HG02938 (cell line): ENCODE measurements at regions not wholly inside any gene's neighbourhood (a gene's known extent, or its start where the extent isn't known, plus 50 kb on each side); places are given as distances from the start of the nearest gene placed in this dataset.
A peak's percentile ranks its signal among the peaks of the same experiment; 100 is the strongest.

Experiments used
- ATAC-seq: cut with Tn5 transposase; IDR thresholded peaks from one replicate; pipeline ENCODE4 v1.9.1; 2021; ENCODE audit warnings: mild to moderate bottlenecking, moderate library complexity; ENCODE audit not compliant: unreplicated experiment

DNA sequence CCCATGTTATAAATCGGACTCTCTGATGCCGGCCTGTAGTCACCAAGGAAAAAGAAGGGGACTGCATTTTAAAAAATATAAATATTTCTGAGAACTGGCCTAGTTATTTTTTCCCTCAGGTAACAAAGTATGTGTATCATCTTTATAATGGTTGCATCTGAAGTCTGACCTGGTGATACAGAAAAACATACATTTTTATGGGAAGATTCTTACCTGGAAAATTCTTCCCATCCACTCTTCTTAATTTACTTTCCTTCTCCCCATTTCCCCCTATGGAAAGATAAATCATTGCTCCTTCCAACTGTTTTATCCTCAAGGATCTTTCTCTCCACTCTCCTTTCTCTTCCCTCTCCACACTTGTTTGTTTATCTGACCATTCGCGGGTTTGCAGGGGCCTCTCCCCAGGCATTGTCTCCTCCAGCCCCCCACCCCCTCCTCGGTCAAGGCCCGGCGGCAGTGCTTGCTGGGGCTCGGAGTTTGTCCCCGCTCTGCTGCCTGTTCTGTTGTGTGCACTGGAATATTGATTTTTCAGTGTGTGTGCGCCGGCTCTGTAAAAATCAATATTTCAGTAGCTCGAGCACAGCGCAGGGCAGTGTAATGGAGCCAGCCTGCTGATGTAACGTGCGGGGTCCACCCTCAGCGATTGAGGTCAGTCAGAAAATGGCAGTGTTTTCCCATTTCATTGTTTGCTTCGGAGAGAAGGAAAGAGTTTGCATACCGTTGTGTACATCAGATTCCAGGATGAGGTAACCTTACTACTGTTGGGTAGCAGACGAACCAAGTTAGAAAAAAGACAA, 199.5 kb upstream of the NFE2L3 start:
- no peak for ATAC-seq

DNA sequence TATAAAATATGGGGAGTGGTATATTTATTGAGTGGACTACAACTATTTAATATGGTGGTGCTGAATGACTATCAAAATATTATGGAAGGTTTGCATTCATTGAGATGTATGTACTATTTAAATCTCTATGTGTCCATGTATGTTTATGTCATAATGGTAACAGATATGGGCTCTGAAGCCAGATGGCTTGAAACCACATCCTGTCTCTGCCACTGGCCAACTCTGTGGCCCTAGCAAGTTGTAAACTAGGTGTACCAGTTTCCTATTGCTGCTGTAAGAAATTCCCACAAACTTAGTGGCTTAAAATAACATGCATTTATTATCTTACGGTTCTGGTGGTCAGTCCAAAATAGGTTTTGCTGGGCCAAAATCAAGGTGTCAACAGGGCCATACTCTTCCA, 198.1 kb upstream of the NFE2L3 start:
- ATAC-seq, result no peak

DNA sequence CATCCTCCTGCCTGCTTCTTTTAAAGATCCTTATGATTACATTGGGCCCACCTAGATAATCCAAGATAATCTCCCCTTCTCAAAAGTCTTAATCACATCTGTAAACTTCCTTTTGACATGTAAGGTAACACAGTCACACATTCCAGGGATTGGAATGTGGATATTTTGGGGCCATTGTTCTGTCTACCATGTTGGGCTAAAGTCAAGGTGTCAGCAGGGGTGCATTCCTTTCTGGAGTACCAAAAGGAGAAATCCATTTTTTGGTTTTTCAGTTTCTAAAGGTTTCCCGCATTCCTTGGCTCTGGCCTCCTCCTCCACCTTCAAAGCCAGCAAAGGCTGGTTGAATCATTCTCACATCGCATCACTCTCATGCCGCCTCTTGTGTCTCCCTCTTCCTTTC, 197.6 kb upstream of the NFE2L3 start:
- no peak for ATAC-seq

DNA sequence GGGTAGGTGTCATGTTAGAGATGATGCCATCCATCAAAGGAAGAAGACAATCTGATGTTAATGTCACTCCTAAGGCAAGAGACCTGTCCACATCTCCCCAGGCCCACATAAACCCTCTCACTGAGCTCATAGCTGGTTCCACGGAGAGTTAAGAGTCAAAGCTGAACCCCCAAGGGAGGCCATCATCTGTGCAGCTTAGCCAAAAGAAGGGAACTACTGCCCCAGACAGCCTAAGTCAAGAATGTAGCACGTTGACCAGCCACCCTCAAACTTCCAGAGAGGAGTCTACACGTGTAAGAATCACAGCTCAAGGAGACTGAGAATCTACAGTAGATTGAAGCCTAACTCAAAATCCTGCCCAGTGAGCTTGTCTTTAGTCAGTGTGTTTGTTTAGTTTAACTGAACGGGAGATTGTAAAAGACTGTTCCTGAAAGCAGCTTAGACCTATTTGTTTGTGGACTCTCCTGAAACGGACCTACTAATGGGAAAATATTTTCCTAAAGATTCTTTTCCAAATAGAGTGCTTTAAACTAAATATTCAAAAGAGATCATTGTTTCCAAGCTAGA, 192.7 kb upstream of the NFE2L3 start:
- no peak for ATAC-seq

DNA sequence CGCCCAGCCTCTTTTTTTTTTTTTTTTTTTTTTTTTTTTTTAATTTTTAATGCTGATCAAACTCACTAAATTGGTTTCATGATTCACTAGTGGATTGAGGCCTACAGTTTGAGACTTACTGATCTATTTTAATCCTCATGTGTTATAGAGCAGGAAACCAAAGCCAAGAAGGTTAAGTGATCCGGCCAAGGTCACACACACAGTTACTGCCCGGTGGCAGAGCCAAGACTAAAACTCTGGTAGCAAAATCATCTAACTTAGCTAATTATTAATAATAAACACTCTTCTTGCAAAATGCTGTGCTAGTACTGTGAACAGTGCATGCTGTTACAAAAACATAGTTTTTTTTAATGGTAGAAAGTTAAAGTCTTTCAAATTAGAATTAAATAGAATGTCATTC, 188.3 kb upstream of the NFE2L3 start:
- ATAC-seq, result no peak

DNA sequence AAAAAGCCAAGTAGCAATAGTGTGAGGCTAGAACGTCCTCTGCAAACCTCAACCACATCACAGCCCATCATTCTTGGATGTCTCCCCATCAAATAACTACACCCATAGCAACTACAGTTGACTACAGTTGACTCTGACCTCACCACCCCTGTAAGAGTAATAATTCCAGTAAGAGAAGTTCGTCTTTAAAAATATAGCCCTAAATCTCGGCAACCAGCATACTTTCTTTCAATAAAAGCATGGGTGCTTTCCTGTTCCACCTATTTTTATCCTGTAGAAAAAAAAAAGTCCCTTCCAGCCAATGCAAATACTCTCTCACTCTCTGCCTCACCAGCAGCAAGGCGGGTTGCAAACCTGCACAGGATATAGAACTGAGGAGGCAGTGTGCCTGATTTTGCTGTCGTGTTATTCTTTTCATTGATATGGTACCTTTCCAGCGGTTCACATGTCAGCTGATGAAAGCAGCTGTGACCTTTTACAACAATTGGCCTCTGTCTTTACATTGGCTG, 187.5 kb upstream of the NFE2L3 start:
- ATAC-seq, result peak; percentile 25

DNA sequence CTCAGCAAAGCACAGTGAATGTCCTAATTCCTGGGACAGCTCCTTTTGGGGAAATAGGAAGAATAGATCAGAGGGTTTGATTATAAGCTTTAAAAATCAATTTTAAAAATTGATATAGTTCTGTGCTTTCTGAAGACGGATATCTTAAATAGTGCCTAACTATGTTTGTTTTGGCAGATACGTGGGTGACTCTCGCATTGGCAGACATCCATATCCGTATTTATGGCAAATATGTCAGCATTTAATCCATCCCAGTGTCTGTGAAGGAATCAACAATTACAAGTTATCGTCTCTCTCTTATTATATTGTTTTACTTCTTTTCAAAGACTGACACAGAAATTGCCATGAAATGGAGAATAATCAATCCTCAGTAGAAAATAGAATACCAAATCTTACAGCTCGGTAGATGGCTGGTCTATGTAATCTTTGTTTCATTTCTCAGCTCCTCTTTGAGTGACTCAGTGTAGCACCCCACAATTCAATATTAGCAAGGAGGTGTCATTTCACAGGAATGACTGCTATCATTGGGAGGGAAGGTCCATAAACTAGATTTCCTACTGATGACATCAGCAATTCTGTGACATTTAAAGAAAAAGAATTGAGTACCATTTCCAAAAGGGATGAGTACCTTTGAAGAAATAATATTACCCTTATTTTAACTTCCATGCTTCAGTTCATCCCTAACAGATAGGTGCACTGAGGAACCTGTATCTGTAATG, 186.4 kb upstream of the NFE2L3 start:
- ATAC-seq, result no peak

DNA sequence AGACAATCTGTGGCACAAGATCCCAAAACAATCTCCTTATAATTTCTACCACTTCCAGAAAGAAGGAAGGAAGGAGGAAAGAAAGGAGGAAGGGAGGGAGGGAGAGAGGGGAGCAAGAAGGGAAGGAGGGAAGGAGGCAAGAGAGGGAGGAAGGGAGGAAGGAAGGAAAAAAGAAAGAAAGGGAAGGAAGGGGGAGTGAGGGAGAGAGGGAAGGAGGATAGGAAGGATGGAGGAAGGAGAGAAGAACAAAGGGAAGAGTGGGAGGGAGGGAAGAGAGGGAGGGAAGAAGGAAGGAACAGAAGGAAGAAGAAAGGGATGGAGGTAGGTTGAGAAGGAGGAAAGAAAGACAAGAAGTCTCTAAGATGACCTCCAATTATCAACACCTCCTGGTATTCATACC, 185.5 kb upstream of the NFE2L3 start:
- ATAC-seq, result no peak

DNA sequence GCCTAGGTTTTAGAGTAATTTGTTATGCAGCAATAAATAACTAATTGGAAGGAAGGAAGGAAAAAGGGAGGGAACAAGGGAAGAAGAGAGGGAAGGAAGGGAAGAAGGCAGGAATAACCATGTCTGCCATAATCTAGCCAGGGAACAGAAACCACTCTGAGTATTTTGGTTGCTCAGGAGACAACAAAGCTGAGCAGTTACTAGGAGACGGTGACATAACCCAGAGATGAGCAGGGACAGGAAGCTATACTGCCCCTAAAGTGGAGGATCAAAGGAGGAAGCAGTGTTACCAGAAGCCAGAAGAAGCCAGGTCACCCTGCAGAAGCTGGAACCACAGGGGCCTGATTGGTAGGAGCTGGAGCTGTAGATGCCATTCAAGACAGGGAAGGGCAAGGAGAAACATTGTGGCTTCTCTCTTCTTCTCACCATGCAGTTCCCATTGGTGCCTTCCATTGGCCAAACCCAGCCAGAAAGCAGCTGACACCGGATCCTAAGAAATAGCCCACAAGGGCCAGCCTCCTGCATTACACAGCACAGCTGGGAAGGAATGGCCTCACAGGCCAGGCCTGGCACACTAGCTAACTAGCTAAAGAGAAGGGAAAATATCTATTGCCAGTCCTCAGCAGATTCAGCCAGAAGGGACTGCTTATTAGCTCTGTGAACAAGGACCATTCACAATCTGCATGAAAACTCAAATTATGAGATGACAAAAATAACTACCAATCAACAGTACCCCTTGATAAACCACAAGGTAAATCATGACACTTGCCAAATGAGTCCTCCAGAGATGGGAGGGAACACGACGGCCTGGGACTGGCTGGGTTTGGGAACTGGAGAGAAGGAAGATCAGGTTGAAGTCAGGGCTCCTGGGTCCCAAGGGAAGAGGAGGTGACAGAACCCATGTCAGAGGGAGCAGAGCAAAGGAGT, 184.5 kb upstream of the NFE2L3 start:
- ATAC-seq, result peak; percentile 38

DNA sequence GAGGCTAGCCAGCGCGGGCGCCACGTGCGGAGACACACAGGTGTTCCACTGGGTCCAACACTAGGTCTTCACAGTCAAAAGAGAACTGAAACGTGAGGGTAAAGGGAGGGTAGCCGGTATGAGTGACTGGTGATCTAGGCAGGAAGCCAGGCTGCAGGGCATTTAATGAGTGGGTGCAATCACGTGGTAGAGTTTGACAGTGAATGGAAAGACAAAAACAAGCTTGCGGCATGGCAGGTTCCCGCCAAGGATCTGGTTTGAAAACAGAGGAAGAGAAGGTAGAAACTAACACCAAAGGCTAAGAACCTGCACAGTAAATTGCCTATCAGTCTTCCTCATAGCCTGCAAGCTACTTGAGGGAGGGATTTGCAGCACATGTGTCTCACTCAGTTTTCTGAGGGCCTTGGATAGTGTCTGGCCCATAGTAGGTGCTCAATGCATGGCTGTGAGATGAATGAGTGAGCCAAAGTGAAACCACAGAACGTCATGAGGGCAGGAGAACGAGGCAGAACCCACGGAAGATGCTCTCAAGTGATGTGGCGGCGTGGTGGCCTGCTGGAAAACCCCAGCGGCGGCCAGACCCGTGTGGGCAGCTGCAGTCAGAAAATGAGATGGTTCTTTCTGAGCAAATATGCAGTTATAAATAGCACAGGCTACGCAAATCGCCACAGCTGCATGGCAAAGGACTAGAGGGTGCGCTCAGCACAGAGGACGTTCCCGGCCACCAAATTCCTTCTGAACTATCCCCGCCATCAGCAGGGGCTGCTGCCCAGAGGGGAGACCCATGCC, 183.6 kb upstream of the NFE2L3 start:
- ATAC-seq, result peak; percentile 63

DNA sequence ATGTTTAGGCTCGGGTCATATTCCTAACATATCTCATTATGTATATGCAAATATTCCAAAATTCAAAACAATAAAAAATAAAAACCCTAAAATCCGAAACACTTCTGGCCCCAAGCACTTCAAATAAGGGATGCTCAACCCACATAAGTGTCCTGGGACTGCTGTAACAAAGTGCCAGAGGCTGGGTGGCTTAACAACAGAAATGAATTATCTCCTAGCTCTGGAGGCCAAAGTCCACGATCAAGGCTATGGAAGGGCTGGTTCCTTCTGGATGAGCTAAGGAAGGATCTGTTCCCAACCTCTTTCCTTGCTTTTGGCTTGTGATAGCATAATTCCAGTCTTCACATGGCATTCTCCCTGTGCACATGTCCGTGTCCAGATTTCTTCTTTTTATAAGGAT, 181.6 kb upstream of the NFE2L3 start:
- no peak for ATAC-seq

DNA sequence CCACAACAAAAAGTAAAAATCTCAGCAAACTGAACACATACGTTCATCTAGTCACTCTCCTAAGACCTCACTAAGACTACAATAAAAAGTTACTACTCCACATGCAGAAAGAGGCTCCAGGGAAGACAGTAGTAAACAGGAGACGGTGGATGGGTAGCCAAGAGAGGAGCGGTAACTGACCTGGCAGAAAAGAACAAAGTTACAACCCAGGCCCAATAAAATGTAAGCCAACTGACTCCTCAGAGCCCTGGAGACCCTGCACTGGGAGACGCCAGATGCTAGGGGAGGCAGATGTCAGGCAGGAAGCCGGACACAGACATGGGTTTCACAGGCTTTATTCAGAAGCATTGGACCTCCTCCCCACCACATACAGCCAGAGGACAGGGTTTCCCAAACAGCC, 181.1 kb upstream of the NFE2L3 start:
- ATAC-seq, result no peak

DNA sequence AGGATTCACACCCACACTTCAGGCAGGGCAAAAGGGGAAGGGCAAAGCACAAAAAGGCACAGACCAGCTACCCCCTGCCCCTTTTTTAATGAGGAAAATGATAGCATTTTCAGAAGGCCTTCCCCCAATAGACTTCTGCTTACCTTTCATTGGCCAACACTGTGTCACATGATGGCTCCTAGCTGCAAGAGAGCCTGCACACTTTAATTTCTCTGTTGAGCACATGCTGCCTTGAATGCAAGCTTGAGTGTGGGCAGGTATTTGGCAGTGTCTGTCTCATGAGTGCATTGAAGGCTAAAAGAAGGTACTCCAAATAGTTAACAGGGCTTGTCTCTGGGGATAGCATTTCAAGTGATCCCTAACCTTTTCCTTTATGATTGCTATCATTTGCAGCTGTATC, 175.4 kb upstream of the NFE2L3 start:
- ATAC-seq, result no peak

DNA sequence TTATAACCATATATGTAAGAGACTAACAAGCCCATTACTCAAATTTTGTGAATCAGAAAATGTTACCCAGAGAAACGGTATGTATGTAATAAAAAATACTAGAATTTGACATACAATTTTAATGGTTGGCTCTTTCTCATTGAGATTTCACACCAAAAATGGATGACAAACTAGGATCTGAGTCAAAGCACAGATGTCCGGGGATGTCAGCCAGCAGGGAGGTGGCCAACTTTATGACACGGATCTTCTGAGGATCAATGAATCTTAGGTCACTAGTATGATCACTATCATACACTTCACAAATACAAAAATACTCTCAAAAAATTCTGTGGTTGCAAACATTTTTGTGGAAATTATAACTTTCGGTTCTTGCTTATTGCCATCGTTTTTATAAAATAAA, 173.5 kb upstream of the NFE2L3 start:
- ATAC-seq, result no peak

DNA sequence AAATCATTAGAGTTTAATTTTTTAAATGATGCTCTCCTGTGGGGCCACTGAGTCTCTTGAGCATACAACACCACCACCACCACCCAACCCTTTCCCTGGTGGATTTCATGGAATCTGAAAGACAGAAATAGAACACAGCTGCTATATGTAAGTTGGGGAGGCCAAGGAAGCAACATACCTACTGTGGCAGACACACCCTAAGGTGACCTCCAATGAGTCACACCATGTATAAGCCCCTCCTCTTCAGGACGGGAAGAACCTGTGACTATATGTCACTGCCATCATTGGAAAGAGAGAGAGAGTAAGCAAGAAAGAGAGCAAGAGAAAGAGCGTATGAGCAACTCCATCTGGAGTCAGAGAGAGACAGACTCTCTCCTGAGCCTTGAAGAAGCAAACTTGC, 172.4 kb upstream of the NFE2L3 start:
- no peak for ATAC-seq

DNA sequence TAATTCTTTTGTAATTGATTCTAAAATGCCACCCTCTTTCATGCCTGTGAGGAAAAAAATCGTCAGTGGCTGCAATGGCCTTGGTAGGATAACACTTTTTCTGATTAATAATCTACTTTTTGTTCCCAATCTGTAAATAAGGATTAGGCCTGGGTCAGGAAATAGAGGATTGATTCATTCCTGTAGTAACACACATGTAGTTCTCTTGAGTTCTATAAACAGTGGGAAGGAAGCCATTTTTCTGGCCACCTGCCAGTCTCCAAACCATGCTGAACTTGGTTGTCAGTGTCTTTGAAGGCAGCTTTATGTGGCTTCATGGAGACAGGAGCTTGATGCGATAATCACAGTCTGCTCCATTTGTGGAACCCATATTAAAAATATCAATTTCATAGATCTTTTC, 169.3 kb upstream of the NFE2L3 start:
- ATAC-seq, result no peak

DNA sequence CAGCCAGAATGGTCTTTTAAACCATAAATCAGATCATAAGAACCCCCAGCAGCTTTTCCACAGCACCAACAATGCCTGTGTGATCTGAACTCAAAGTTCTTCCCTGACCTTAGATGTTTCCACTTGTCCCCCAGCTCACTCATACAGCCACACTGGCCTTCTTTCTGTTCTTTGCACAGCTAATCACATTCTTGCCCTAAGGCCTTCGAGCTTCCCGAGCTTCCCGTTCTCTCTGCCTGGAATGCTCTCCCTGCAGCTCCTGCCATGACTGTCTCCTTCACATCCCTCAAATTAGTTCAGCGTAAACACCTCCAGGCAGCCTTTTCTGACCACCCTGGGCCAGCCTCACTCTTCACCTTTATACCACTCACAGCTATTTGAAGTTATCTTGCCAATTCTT, 166.8 kb upstream of the NFE2L3 start:
- no peak for ATAC-seq

DNA sequence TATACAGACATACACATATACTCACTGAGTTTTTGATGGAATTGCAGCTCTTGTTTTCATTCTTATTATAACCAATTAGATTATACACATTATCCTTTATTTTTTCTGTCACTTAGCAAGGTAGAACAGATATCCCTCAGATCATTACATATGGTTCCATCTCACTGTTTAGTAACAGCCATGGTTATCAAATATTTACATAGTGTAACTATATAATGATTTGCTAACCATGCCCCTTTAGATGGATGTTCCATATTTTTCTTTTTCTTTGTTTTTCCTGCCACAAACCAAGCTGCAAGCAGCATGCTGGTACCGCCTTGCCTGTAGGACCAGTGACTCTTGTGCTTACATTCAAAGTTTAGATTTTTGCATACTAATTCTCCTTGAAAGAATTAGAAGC, 163.4 kb upstream of the NFE2L3 start:
- ATAC-seq, result no peak

DNA sequence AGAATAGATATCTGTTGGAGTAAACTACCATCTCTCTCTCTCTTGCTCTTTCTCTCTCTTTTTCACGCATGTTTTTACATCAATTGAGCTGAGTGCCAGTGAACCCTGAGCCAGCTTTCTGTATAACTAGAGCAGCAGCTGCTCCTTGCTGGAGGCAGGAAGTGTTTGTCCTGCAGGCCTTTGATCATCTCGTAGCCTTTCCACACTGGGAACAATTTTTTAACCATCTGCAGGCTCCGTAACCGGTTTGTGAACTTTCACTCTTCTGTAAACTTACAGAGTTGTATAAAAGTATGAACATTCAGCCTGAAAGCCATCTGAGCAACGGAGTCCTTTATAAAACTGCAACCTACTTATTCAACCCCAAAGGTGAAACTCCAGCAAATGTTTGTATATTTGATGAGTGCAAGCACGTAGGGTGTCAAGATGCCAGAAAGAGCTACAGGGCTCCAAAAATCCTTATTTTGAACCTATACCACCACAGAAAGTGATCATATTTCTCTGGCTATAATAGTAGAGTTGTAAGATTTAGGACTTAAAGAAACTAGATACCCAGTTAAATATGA, 162.8 kb upstream of the NFE2L3 start:
- ATAC-seq, result no peak

DNA sequence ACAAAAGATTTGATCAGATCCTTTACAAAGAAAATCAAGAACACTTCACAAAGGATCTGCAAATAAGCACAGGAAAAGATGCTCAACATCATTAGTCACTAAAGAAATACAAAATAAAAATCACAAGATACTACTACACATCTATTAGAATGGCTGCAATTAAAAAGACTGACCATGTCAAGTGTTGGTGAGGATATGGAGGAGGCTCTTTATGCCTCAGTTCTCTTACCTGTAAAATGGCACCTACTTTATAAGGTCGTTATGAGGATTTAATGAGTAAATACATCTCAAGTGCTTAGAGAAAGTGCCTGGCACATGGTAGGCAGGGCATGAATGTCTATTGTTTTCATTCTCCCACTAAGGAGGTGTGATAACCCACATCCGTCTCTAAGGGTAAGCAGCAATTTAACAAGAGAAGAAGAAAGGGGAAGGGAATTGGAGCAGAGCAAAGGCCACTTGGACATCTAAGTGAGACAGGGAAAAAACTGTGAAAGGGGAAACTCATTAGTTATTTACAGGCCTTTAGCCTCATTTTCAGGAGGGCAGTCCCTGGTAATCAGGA, 157.5 kb upstream of the NFE2L3 start:
- no peak for ATAC-seq
